ENCODE measurements at regions not wholly inside any gene's neighbourhood (a gene's known extent, or its start where the extent isn't known, plus 50 kb on each side); places are given as distances from the start of the nearest gene placed in this dataset.

GRCh38 chr12:93168751-93169150 lies 209.0 kb upstream of the NUDT4 start:
- no peak overlapping the region for H3K4me2 ChIP-seq
- H3K27me3 ChIP-seq (ENCODE audit: insufficient read depth): peaks cover 24% of the 10 kb centered on the region
- DNase-seq (ENCODE audit: low spot score) (no peak), ATAC-seq (no peak)
- TF ChIP-seq CREB1 (CRISPR knock-in tag; IDR thresholded peaks at IDR 0.05; ENCODE audit: low read depth): no peak
- Mint-ChIP-seq H3K9me3 (no peaks in the 10 kb centered on the region), H3K36me3 (ENCODE audit: low read depth) (no peaks in the 10 kb centered on the region), H3K27me3 (ENCODE audit: insufficient read depth, low read depth, poor library complexity) (peaks cover 11% of the 10 kb centered on the region), H3K27ac (no peak overlapping the region), H3K4me3 (no peak overlapping the region), H3K4me1 (peaks cover 9% of the 10 kb centered on the region; the same call in 2 of the 3 replicates)
- peaks cover 6% of the 10 kb centered on the region; the same call in 1 of the 2 replicates for H3K4me1 ChIP-seq (ENCODE audit: insufficient read depth)
- H3F3A ChIP-seq (replicated peaks; ENCODE audit: low read depth): no peaks in the 10 kb centered on the region
- no peak overlapping the region for H3K4me3 ChIP-seq
- no peaks in the 10 kb centered on the region; the same call in 1 of the 2 replicates for H4K20me1 ChIP-seq (replicated peaks; ENCODE audit: insufficient read depth)
- no peaks in the 10 kb centered on the region for H3K36me3 ChIP-seq (ENCODE audit: insufficient read depth)
- no peaks in the 10 kb centered on the region; the same call in 1 of the 2 replicates for H3K9me2 ChIP-seq (ENCODE audit: insufficient read depth)
- H3K79me2 ChIP-seq (replicated peaks; ENCODE audit: insufficient read depth): no peaks in the 10 kb centered on the region
- H2AFZ ChIP-seq: no peak overlapping the region
- H3K27ac ChIP-seq (ENCODE audit: low read depth): no peak overlapping the region

GRCh38 chr12:93169536-93169935 lies 208.2 kb upstream of the NUDT4 start:
- ATAC-seq: no peak
- peaks cover 6% of the 10 kb centered on the region; the same call in 1 of the 2 replicates for H3K4me1 ChIP-seq (ENCODE audit: insufficient read depth)
- peaks cover 9% of the 10 kb centered on the region for H3K27me3 Mint-ChIP-seq (ENCODE audit: insufficient read depth, low read depth, poor library complexity)

More at GRCh38 chr12:93169536-93169935, 208.2 kb upstream of the NUDT4 start:
- DNase-seq (ENCODE audit: low spot score): no peak
- no peak overlapping the region for H3K4me3 Mint-ChIP-seq
- no peak overlapping the region for H3K27ac Mint-ChIP-seq
- Histone ChIP-seq H3K27me3 (ENCODE audit: insufficient read depth) (peaks cover 24% of the 10 kb centered on the region), H2AFZ (no peak overlapping the region), H3K36me3 (ENCODE audit: insufficient read depth) (no peaks in the 10 kb centered on the region), H3K79me2 (replicated peaks; ENCODE audit: insufficient read depth) (no peaks in the 10 kb centered on the region), H3K9me2 (ENCODE audit: insufficient read depth) (no peaks in the 10 kb centered on the region; the same call in 1 of the 2 replicates), H3K4me3 (no peak overlapping the region), H3K4me2 (no peak overlapping the region), H3K27ac (ENCODE audit: low read depth) (no peak overlapping the region), H3F3A (replicated peaks; ENCODE audit: low read depth) (no peaks in the 10 kb centered on the region), H4K20me1 (replicated peaks; ENCODE audit: insufficient read depth) (no peaks in the 10 kb centered on the region; the same call in 1 of the 2 replicates)
- no peaks in the 10 kb centered on the region for H3K9me3 Mint-ChIP-seq
- peaks cover 9% of the 10 kb centered on the region; the same call in 2 of the 3 replicates for H3K4me1 Mint-ChIP-seq
- TF ChIP-seq NANOG (IDR thresholded peaks at IDR 0.05; ENCODE audit: borderline replicate concordance): no peak
- TF ChIP-seq EZH2 (IDR thresholded peaks at IDR 0.05; ENCODE audit: low read depth, unreplicated experiment): no peak
- TF ChIP-seq JUNB (IDR thresholded peaks at IDR 0.05; ENCODE audit: unreplicated experiment): no peak
- TF ChIP-seq ZNF462 (CRISPR knock-in tag; IDR thresholded peaks at IDR 0.05): no peak
- no peak for TF ChIP-seq STAT1 (IDR thresholded peaks at IDR 0.05; ENCODE audit: unreplicated experiment)
- no peak for TF ChIP-seq CREB1 (CRISPR knock-in tag; IDR thresholded peaks at IDR 0.05; ENCODE audit: low read depth)
- TF ChIP-seq ZNF331 (CRISPR knock-in tag; IDR thresholded peaks at IDR 0.05; ENCODE audit: low read depth): no peak
- TF ChIP-seq ETS1 (IDR thresholded peaks at IDR 0.05): no peak
- TF ChIP-seq CTCF (conservative IDR thresholded peaks at IDR 0.05; ENCODE audit: low read depth in 2 of 2): no peak
- TF ChIP-seq POLR2AphosphoS5 (IDR thresholded peaks at IDR 0.05; ENCODE audit: low read depth): no peak
- H3K36me3 Mint-ChIP-seq (ENCODE audit: low read depth): no peaks in the 10 kb centered on the region
